ENCODE measurements at regions not wholly inside any gene's neighbourhood (a gene's known extent, or its start where the extent isn't known, plus 50 kb on each side); places are given as distances from the start of the nearest gene placed in this dataset.

DNA sequence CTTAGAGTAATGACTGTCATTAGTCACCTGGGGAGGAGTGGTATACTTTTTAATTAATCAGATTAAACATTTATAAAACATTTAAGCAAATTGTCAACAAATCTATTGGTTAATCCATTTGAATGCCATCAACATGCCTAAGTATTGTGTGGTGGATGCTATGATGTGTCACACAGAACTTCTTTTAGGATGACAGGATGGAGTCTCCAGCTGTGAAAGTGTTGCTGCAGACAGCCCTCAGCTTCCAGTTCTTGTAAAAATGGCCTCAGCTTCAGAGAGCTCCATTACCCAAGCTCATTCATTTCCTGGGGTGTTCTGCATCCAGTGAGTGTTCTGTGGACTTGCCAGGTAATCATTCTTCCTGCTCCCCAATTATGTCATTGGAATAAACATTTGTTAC, 74.3 kb upstream of the CLNK start:
- POLR2A ChIA-PET = no interaction called here
- TF ChIP-seq, protein P1, sequence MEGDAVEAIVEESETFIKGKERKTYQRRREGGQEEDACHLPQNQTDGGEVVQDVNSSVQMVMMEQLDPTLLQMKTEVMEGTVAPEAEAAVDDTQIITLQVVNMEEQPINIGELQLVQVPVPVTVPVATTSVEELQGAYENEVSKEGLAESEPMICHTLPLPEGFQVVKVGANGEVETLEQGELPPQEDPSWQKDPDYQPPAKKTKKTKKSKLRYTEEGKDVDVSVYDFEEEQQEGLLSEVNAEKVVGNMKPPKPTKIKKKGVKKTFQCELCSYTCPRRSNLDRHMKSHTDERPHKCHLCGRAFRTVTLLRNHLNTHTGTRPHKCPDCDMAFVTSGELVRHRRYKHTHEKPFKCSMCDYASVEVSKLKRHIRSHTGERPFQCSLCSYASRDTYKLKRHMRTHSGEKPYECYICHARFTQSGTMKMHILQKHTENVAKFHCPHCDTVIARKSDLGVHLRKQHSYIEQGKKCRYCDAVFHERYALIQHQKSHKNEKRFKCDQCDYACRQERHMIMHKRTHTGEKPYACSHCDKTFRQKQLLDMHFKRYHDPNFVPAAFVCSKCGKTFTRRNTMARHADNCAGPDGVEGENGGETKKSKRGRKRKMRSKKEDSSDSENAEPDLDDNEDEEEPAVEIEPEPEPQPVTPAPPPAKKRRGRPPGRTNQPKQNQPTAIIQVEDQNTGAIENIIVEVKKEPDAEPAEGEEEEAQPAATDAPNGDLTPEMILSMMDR (IDR thresholded peaks at IDR 0.05; ENCODE audit: insufficient read depth, low read length, missing control alignments) = no peak
- no peak overlapping the region for H3K4me3 ChIP-seq (ENCODE audit: low read depth, low read length)
- no peak for DNase-seq (ENCODE audit: low read depth, low spot score)
- CTCF ChIA-PET = no interaction called here

DNA sequence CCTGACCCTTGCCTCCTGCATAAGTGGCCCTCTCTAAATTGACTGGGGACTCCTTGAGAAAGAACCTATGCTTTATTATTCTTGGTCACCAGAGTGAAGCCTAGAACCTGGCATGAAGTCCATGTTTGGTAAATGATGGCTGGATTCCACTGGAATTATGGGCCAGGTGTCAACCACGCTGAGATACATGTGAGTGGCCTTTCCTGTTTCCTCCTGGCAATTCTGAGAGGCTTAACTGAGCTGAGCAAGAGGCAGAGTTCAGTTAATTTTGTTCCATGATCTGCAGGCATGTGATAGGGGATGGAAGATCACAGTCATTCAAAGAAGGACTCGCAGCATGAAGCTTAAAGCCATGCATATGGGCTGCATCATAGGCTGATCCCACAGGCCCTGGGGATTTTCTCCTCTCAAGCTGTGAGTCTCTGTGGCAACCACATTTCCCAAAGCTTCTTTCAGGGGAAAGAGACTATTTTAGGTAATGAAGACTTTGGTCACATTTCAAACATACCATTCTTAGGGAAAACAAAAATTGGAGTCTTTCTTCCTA, 69.4 kb upstream of the CLNK start:
- ChIA-PET POLR2A (no interaction called here), CTCF (interaction anchor here (1.1 kb wide), 1 partner anchor 11 kb away, joined by 3 read pairs; no protein-coding TSS in a partner anchor)
- TF ChIP-seq, protein P1 (IDR thresholded peaks at IDR 0.05; ENCODE audit: insufficient read depth, low read length, missing control alignments) = no peak
- no peak for DNase-seq (ENCODE audit: low read depth, low spot score)
- no peak overlapping the region for H3K4me3 ChIP-seq (ENCODE audit: low read depth, low read length)

DNA sequence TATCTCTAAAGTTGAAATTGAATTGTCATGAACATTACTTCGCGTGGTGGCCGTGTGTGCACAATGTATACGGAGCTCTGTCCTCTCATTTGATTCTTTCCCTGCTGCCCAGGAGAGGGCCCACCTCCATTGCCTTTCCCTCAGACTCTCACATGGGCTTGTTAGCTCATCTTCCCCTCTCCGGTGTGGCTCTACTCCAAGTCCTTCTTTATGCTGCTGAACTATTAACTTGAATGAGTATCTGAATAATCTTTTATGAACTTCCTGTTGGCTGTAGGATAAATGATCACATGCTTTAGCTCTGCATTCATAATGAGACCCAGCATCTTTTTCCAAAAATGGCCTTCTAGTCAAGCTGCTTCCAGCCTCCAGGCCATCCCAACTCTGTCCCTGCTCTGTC, 68.8 kb upstream of the CLNK start:
- CTCF ChIA-PET = interaction anchor here (0.7 to 1.1 kb wide), 2 partner anchors 10 kb away, joined by 3 read pairs; no protein-coding TSS in a partner anchor
- no peak for DNase-seq (ENCODE audit: low read depth, low spot score)
- TF ChIP-seq, protein P1 (IDR thresholded peaks at IDR 0.05; ENCODE audit: insufficient read depth, low read length, missing control alignments) = peak; percentile 15
- POLR2A ChIA-PET = no interaction called here
- no peak overlapping the region for H3K4me3 ChIP-seq (ENCODE audit: low read depth, low read length)

DNA sequence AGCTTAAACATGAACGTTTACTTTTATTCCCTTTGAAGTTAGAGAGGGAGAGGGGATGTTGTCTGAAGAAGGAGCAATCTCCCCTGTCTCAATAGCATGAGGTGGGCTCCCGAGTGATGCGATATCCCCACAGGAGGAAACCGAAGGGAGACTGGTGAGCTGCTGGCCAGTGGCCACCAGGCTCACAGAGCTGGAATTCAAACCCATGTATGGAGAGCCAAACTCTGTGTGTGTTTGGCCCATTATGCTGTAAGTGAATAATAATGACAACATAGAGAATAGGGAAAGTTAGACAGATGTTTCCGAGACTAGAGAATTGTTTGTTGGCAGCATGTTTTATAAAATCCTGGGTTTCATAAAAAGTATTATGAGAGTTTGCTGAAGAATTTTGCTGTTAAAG, 66.1 kb upstream of the CLNK start:
- no peak overlapping the region for H3K4me3 ChIP-seq (ENCODE audit: low read depth, low read length)
- POLR2A ChIA-PET = no interaction called here
- DNase-seq (ENCODE audit: low read depth, low spot score) = no peak
- CTCF ChIA-PET = no interaction called here
- TF ChIP-seq, protein P1 (IDR thresholded peaks at IDR 0.05; ENCODE audit: insufficient read depth, low read length, missing control alignments) = no peak

DNA sequence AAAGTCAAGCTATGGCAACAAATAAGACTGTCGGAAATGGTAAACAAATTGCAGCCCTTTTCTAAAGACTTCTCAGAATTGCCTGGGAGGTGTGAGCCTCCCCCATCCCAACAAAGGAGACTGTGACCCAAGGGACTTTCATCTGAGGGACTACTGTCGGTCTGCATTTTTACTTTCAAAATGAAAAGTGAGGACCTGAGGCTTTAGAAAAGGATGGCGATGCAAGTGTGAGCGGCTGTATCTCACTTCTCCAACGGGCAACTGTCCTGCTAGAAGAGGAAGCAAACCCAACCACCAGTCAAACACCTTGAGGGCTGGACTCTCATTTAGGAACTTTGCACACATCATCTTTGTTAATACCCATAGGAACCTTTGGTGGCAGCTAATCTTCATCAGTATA, 62.6 kb upstream of the CLNK start:
- no peak overlapping the region for H3K4me3 ChIP-seq (ENCODE audit: low read depth, low read length)
- TF ChIP-seq, protein P1 (IDR thresholded peaks at IDR 0.05; ENCODE audit: insufficient read depth, low read length, missing control alignments) = no peak
- POLR2A ChIA-PET = no interaction called here
- DNase-seq (ENCODE audit: low read depth, low spot score) = no peak
- CTCF ChIA-PET = interaction anchor here (1.5 kb wide), 1 partner anchor 15 kb away, joined by 3 read pairs; no protein-coding TSS in a partner anchor

DNA sequence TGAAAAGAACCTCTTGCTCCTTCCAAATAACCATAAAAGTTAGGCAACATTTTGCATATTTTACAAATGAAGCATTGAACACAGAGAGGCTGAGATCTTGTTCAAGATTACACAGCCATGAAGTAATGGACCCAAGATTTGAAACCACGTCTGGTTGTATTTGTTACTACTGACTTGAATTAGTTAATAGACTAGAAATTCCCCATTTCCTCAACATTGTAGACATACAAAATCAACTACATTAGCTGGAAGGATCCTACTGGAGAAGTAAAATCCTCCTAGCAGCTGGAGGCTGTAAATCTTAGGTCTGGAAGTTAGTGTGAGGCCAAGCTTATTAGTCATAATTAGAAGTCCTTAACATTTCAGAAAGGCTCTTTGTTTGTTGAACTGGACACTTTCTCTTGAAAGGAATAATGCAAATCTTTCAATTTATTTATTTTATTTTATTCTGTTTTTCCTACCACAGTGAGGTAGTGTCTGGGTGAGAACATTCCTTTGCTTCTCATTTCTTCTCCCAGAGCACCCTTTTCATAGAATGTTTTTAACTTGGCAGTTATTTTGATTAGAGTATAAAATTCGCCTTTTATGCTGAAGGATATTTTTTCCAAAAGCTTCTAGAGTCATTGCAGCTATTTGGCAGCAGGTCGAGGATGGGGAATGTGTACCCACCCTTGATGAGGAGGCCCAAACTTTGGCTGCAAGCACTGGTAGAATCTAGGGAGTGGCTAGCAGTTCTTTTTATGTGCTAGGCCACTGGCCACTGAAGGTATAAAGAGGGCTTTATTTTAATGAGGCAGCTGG, 62.0 kb upstream of the CLNK start:
- POLR2A ChIA-PET = no interaction called here
- CTCF ChIA-PET = interaction anchor here (0.5 to 1.5 kb wide), 3 partner anchors 16 to 158 kb away, joined by 3 read pairs; no protein-coding TSS in a partner anchor

More for the DNA sequence above, 62.0 kb upstream of the CLNK start:
- no peak for DNase-seq (ENCODE audit: low read depth, low spot score)
- H3K4me3 ChIP-seq (ENCODE audit: low read depth, low read length) = no peak overlapping the region
- TF ChIP-seq, protein P1 (IDR thresholded peaks at IDR 0.05; ENCODE audit: insufficient read depth, low read length, missing control alignments) = no peak

Measured in AG04449 (cell line).